ENCODE measurements at regions not wholly inside any gene's neighbourhood (a gene's known extent, or its start where the extent isn't known, plus 50 kb on each side); places are given as distances from the start of the nearest gene placed in this dataset.

- Histone ChIP-seq H3K79me2 (replicated peaks; ENCODE audit: insufficient read depth) (no peaks in the 10 kb centered on the region), H3K4me2 (no peak overlapping the region), H3K27me3 (ENCODE audit: insufficient read depth) (no peaks in the 10 kb centered on the region), H3F3A (replicated peaks; ENCODE audit: low read depth) (no peaks in the 10 kb centered on the region), H3K27ac (ENCODE audit: low read depth) (no peak overlapping the region), H3K4me3 (no peak overlapping the region), H2AFZ (no peak overlapping the region), H3K36me3 (ENCODE audit: insufficient read depth) (no peaks in the 10 kb centered on the region), H4K20me1 (replicated peaks; ENCODE audit: insufficient read depth) (no peaks in the 10 kb centered on the region), H3K4me1 (ENCODE audit: insufficient read depth) (no peaks in the 10 kb centered on the region), H3K9me2 (ENCODE audit: insufficient read depth) (no peaks in the 10 kb centered on the region)
- H3K9me3 Mint-ChIP-seq, result no peaks in the 10 kb centered on the region
- no peak overlapping the region for H3K27ac Mint-ChIP-seq
- no peak for TF ChIP-seq CTCF (conservative IDR thresholded peaks at IDR 0.05; ENCODE audit: low read depth in 2 of 2)
- TF ChIP-seq ETS1 (IDR thresholded peaks at IDR 0.05), result no peak
- no peak for TF ChIP-seq POLR2AphosphoS5 (IDR thresholded peaks at IDR 0.05; ENCODE audit: low read depth)
- no peak for TF ChIP-seq ZNF114 (CRISPR knock-in tag; IDR thresholded peaks at IDR 0.05)
- TF ChIP-seq STAT1 (IDR thresholded peaks at IDR 0.05; ENCODE audit: unreplicated experiment), result no peak
- TF ChIP-seq REST (IDR thresholded peaks at IDR 0.05; ENCODE audit: unreplicated experiment), result no peak
- TF ChIP-seq ZNF331 (CRISPR knock-in tag; IDR thresholded peaks at IDR 0.05; ENCODE audit: low read depth), result no peak
- no peak for TF ChIP-seq EZH2 (IDR thresholded peaks at IDR 0.05; ENCODE audit: low read depth, unreplicated experiment)
- TF ChIP-seq EZH2phosphoT487 (IDR thresholded peaks at IDR 0.05; ENCODE audit: unreplicated experiment), result no peak
- no peaks in the 10 kb centered on the region for H3K36me3 Mint-ChIP-seq (ENCODE audit: low read depth)
- no peaks in the 10 kb centered on the region for H3K4me1 Mint-ChIP-seq
- DNase-seq (ENCODE audit: low spot score), result no peak
- H3K27me3 Mint-ChIP-seq (ENCODE audit: insufficient read depth, low read depth, poor library complexity), result no peaks in the 10 kb centered on the region
- no peak overlapping the region for H3K4me3 Mint-ChIP-seq
- ATAC-seq, result no peak
These were observed 115.0 kb upstream of the PTPRG start for GRCh38 chr3:61446341-61446740.

GRCh38 chr3:61448378-61448777 is 113.0 kb upstream of the PTPRG start:
- Mint-ChIP-seq H3K4me3 (no peak overlapping the region), H3K9me3 (no peaks in the 10 kb centered on the region), H3K36me3 (ENCODE audit: low read depth) (no peaks in the 10 kb centered on the region), H3K27ac (no peak overlapping the region), H3K27me3 (ENCODE audit: insufficient read depth, low read depth, poor library complexity) (no peaks in the 10 kb centered on the region), H3K4me1 (no peaks in the 10 kb centered on the region)
- H3K27me3 ChIP-seq (ENCODE audit: insufficient read depth), result no peaks in the 10 kb centered on the region
- no peak overlapping the region for H3K27ac ChIP-seq (ENCODE audit: low read depth)
- H3K79me2 ChIP-seq (replicated peaks; ENCODE audit: insufficient read depth), result no peaks in the 10 kb centered on the region
- no peaks in the 10 kb centered on the region for H3F3A ChIP-seq (replicated peaks; ENCODE audit: low read depth)
- DNase-seq (ENCODE audit: low spot score) (no peak), ATAC-seq (no peak)
- H3K9me2 ChIP-seq (ENCODE audit: insufficient read depth), result no peaks in the 10 kb centered on the region
- H3K36me3 ChIP-seq (ENCODE audit: insufficient read depth), result no peaks in the 10 kb centered on the region
- H3K4me3 ChIP-seq, result no peak overlapping the region
- H2AFZ ChIP-seq, result no peak overlapping the region
- H3K4me1 ChIP-seq (ENCODE audit: insufficient read depth), result no peaks in the 10 kb centered on the region
- no peak overlapping the region for H3K4me2 ChIP-seq
- H4K20me1 ChIP-seq (replicated peaks; ENCODE audit: insufficient read depth), result no peaks in the 10 kb centered on the region
- TF ChIP-seq STAT1 (IDR thresholded peaks at IDR 0.05; ENCODE audit: unreplicated experiment) (no peak), POLR2AphosphoS5 (IDR thresholded peaks at IDR 0.05; ENCODE audit: low read depth) (no peak), ZNF331 (CRISPR knock-in tag; IDR thresholded peaks at IDR 0.05; ENCODE audit: low read depth) (no peak), ZNF462 (CRISPR knock-in tag; IDR thresholded peaks at IDR 0.05) (no peak), ZNF114 (CRISPR knock-in tag; IDR thresholded peaks at IDR 0.05) (no peak)
